SK-N-SH (cell line): ENCODE measurements at regions not wholly inside any gene's neighbourhood (a gene's known extent, or its start where the extent isn't known, plus 50 kb on each side); places are given as distances from the start of the nearest gene placed in this dataset.

Source experiments
- CTCF ChIA-PET: fragments of 300-600, 350-600 bp; formaldehyde crosslinking; extraction: SDS; loops from one replicate; lab custom pipeline; 2021; lab: Yijun Ruan, JAX
- POLR2A ChIA-PET: fragments of 350-600 bp; sonication (Branson Sonifier 250); formaldehyde crosslinking; extraction: SDS; loops from one replicate; lab custom pipeline; 2020; ENCODE audit warnings: antibody characterized with exemption, inconsistent platforms; lab: Yijun Ruan, JAX
- DNase-seq: peaks from one replicate; pipeline ENCODE4 v3.0.0; 2012
- H2AFZ ChIP-seq: fragments of 200-600 bp; sonication (generic); 2 replicates; pipeline ENCODE4 v1.8.1; 2016; ENCODE audit warnings: antibody characterized with exemption, mild to moderate bottlenecking, low read depth
- H3F3A ChIP-seq: fragments of 200-600 bp; sonication (generic); replicated peaks from 2 replicates; pipeline ENCODE3; 2016; ENCODE audit warnings: antibody characterized with exemption, mild to moderate bottlenecking; ENCODE audit not compliant: insufficient read depth
- H3K27ac ChIP-seq, 2 experiments: fragments of 200-500 bp in 1 of 2; fragments of 200-600 bp in 1 of 2; sonication (Bioruptor generic) in 1 of 2; sonication (generic), shearing (Covaris generic) in 1 of 2; 2 replicates each; pipeline versions ENCODE4 v1.5.1 to v1.6.1; 2014 to 2016; ENCODE audit warnings: low read depth in 2 of 2, inconsistent platforms in 1 of 2, low read length in 1 of 2, mild to moderate bottlenecking in 1 of 2, mixed read lengths in 1 of 2
- H3K27me3 ChIP-seq: fragments of 200-600 bp; sonication (generic), shearing (Covaris generic); 2 replicates; pipeline ENCODE4 v1.6.1; 2016; ENCODE audit warnings: mixed run types; ENCODE audit not compliant: insufficient read depth
- H3K36me3 ChIP-seq, 2 experiments: fragments of 200-500 bp in 1 of 2; fragments of 200-600 bp in 1 of 2; sonication (Bioruptor generic) in 1 of 2; sonication (generic) in 1 of 2; replicated peaks in 1 of 2; 2 replicates each; pipeline versions ENCODE3 to v1.5.1; 2014 to 2016; ENCODE audit warnings: low read length in 1 of 2, mild to moderate bottlenecking in 1 of 2; ENCODE audit not compliant: insufficient read depth in 2 of 2, control insufficient read depth in 1 of 2
- H3K4me1 ChIP-seq, 2 experiments: fragments of 200-500 bp in 1 of 2; fragments of 200-600 bp in 1 of 2; sonication (Bioruptor generic) in 1 of 2; sonication (generic), shearing (Covaris generic) in 1 of 2; 2 replicates each; pipeline versions ENCODE4 v1.5.1 to v1.6.1; 2014 to 2016; ENCODE audit warnings: low read depth in 1 of 2, low read length in 1 of 2, mixed run types in 1 of 2; ENCODE audit not compliant: insufficient read depth in 2 of 2, control insufficient read depth in 1 of 2
- H3K4me2 ChIP-seq: fragments of 200-600 bp; sonication (generic), shearing (Covaris generic); 2 replicates; pipeline ENCODE4 v1.6.1; 2017; ENCODE audit warnings: mixed run types
- H3K4me3 ChIP-seq, 2 experiments: fragments of 200-500 bp in 1 of 2; fragments of 200-600 bp in 1 of 2; sonication (Bioruptor generic) in 1 of 2; sonication (generic), shearing (Covaris generic) in 1 of 2; 2 replicates each; pipeline versions ENCODE4 v1.5.1 to v1.8.1; 2014 to 2016; ENCODE audit warnings: low read depth in 2 of 2, inconsistent platforms in 1 of 2, low read length in 1 of 2, mild to moderate bottlenecking in 1 of 2, mixed read lengths in 1 of 2, moderate library complexity in 1 of 2
- H3K79me2 ChIP-seq: fragments of 200-600 bp; sonication (generic); 2 replicates; pipeline ENCODE4 v1.8.1; 2017; ENCODE audit warnings: mild to moderate bottlenecking; ENCODE audit not compliant: insufficient read depth
- H3K9ac ChIP-seq: fragments of 200-600 bp; sonication (generic); 2 replicates; pipeline ENCODE4 v1.6.1; 2017; ENCODE audit warnings: mixed run types
- H3K9me2 ChIP-seq: fragments of 200-600 bp; sonication (generic); 2 replicates; pipeline ENCODE4 v1.6.1; 2017; ENCODE audit warnings: mixed run types
- H3K9me3 ChIP-seq: fragments of 200-600 bp; sonication (generic); 2 replicates; pipeline ENCODE4 v1.6.1; 2017; ENCODE audit warnings: mixed run types, mild to moderate bottlenecking, moderate library complexity
- H4K20me1 ChIP-seq: fragments of 200-600 bp; sonication (generic); 2 replicates; pipeline ENCODE4 v1.6.1; 2017; ENCODE audit warnings: mild to moderate bottlenecking, mixed run types; ENCODE audit not compliant: insufficient read depth
- CHD2 ChIP-seq: fragments of 150-350 bp; IDR thresholded peaks from 2 replicates; pipeline ENCODE4 v1.6.1; 2018; ENCODE audit warnings: low read length; ENCODE audit not compliant: partially characterized antibody
- FOSL2 ChIP-seq: IDR thresholded peaks from 2 replicates; pipeline ENCODE4 v1.4.0; 2012; ENCODE audit warnings: low read depth, mild to moderate bottlenecking, moderate library complexity, borderline replicate concordance
- FOXJ3 ChIP-seq: sonication (generic); formaldehyde crosslinking; IDR thresholded peaks from 2 replicates; pipeline ENCODE4 v1.5.1; 2020; ENCODE audit warnings: mild to moderate bottlenecking, missing genetic modification reagents
- GATA2 ChIP-seq: sonication (generic); formaldehyde crosslinking; IDR thresholded peaks from 2 replicates; pipeline ENCODE4 v1.5.0; 2020; ENCODE audit warnings: mild to moderate bottlenecking, missing genetic modification reagents
- JUND ChIP-seq: IDR thresholded peaks from 2 replicates; pipeline ENCODE4 v1.4.0; 2012
- MXI1 ChIP-seq: IDR thresholded peaks from 2 replicates; pipeline ENCODE4 v1.6.1; 2012; ENCODE audit warnings: mild to moderate bottlenecking, low read depth, low read length, improper control_type of control experiment
- POLR2AphosphoS5 ChIP-seq: IDR thresholded peaks from 2 replicates; pipeline ENCODE4 v1.6.1; 2012; ENCODE audit warnings: low read depth, low read length
- RAD21 ChIP-seq: IDR thresholded peaks from 2 replicates; pipeline ENCODE4 v1.6.1; 2012; ENCODE audit warnings: mild to moderate bottlenecking, low read length
- RFX5 ChIP-seq: IDR thresholded peaks from 2 replicates; pipeline ENCODE4 v1.6.1; 2012; ENCODE audit warnings: mild to moderate bottlenecking, improper control_type of control experiment, low read length
- RXRA ChIP-seq: IDR thresholded peaks from 2 replicates; pipeline ENCODE4 v1.4.0; 2012; ENCODE audit warnings: low read depth, mild to moderate bottlenecking, borderline replicate concordance
- SIN3A ChIP-seq: IDR thresholded peaks from 2 replicates; pipeline ENCODE4 v1.6.1; 2012; ENCODE audit warnings: low read depth, mild to moderate bottlenecking, low read length, moderate library complexity, borderline replicate concordance
- SMC3 ChIP-seq: IDR thresholded peaks from 2 replicates; pipeline ENCODE4 v1.6.1; 2012; ENCODE audit warnings: low read depth, low read length, improper control_type of control experiment
- TEAD4 ChIP-seq: IDR thresholded peaks from 2 replicates; pipeline ENCODE4 v1.4.0; 2012; ENCODE audit warnings: mild to moderate bottlenecking, borderline replicate concordance; ENCODE audit not compliant: insufficient read depth
- YY1 ChIP-seq: IDR thresholded peaks from 2 replicates; pipeline ENCODE4 v1.4.0; 2012; ENCODE audit warnings: low read depth, mild to moderate bottlenecking
- WGBS: methylation state at CpG from one replicate; pipeline ENCODE4 v1.1.6; 2017; ENCODE audit warnings: low lambda C conversion rate; 5-methylcytosine and 5-hydroxymethylcytosine counted together
- TF ChIP-seq, protein P1 (sequence below): IDR thresholded peaks from 2 replicates; pipeline ENCODE4 v1.4.0; 2012; ENCODE audit warnings: low read depth, borderline replicate concordance
- TF ChIP-seq, protein P2 (sequence below): IDR thresholded peaks from 2 replicates; pipeline ENCODE4 v1.6.1; 2012; ENCODE audit warnings: mild to moderate bottlenecking, low read depth, low read length, moderate library complexity
- TF ChIP-seq, protein P3 (sequence below): IDR thresholded peaks from 2 replicates; pipeline ENCODE4; 2012

DNA sequence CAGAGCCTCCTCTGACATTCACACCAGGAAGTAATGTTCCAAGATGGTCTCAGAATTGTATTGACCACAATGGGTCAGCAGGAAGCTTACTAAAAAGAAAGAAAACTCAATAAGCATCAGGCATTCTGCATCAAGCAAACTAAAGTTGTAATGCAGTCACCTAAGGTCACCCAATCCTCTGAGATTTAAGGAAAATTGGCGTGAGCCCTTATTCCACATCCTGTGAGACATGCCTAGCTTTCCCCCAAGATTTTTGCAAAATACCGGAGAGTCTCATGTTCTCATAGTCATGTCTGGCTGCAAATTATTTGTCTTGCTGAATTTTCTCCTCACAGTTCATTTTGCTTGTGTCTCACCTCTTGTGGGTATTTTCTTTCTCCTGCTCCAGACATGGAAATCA lies 417.1 kb upstream of the SOX9 start (continued):
- TF ChIP-seq, protein P1, sequence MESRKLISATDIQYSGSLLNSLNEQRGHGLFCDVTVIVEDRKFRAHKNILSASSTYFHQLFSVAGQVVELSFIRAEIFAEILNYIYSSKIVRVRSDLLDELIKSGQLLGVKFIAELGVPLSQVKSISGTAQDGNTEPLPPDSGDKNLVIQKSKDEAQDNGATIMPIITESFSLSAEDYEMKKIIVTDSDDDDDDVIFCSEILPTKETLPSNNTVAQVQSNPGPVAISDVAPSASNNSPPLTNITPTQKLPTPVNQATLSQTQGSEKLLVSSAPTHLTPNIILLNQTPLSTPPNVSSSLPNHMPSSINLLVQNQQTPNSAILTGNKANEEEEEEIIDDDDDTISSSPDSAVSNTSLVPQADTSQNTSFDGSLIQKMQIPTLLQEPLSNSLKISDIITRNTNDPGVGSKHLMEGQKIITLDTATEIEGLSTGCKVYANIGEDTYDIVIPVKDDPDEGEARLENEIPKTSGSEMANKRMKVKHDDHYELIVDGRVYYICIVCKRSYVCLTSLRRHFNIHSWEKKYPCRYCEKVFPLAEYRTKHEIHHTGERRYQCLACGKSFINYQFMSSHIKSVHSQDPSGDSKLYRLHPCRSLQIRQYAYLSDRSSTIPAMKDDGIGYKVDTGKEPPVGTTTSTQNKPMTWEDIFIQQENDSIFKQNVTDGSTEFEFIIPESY: no peak
- TF ChIP-seq POLR2AphosphoS5: no peak
- no peak for TF ChIP-seq MXI1
- no peak for TF ChIP-seq TEAD4
- no peak for TF ChIP-seq JUND
- no peak for TF ChIP-seq FOXJ3 (CRISPR knock-in tag)
- TF ChIP-seq, all 33 proteins: peak for 0

DNA sequence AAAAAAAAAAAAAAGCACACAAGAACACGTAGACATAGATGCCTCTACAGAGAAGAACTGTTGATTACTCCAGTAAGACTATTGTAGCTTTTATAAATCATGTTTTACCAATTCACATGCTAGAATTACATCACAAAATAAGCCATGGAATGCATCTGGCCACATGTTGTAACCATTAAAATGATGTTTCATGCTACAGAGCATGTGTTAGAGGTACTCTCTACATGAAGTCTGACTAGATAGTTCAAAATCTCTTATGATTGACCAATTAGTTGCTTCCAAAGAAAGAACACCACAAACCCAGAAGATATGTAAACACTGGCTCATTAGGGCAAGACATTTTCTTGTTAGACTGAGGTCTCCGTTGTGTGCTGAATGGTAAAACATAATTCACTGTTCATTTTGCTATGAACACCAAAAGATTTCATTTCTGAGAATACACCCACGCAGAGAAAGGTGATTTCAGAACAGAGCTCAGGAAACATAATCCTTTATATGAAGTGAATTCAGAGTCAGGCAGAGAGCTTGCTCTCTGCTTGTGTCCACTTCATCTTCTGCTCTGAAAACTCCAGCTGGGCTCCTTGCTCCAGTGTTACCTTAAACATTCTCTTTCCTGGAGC lies 411.4 kb upstream of the SOX9 start:
- POLR2A ChIA-PET: no interaction called here
- no peaks in the 10 kb centered on the region for H4K20me1 ChIP-seq
- H3K4me1 ChIP-seq: peaks cover 0 to 5% of the 10 kb centered on the region in 2 experiments; a peak in 1 of 4 replicates
- no peak overlapping the region for H3K9ac ChIP-seq
- TF ChIP-seq RXRA: no peak
- TF ChIP-seq FOSL2: no peak
- no peak for TF ChIP-seq RAD21
- TF ChIP-seq RFX5: no peak
- TF ChIP-seq JUND: no peak
- TF ChIP-seq FOXJ3 (CRISPR knock-in tag): no peak
- TF ChIP-seq SIN3A: no peak
- no peak for TF ChIP-seq GATA2
- TF ChIP-seq, protein P2, sequence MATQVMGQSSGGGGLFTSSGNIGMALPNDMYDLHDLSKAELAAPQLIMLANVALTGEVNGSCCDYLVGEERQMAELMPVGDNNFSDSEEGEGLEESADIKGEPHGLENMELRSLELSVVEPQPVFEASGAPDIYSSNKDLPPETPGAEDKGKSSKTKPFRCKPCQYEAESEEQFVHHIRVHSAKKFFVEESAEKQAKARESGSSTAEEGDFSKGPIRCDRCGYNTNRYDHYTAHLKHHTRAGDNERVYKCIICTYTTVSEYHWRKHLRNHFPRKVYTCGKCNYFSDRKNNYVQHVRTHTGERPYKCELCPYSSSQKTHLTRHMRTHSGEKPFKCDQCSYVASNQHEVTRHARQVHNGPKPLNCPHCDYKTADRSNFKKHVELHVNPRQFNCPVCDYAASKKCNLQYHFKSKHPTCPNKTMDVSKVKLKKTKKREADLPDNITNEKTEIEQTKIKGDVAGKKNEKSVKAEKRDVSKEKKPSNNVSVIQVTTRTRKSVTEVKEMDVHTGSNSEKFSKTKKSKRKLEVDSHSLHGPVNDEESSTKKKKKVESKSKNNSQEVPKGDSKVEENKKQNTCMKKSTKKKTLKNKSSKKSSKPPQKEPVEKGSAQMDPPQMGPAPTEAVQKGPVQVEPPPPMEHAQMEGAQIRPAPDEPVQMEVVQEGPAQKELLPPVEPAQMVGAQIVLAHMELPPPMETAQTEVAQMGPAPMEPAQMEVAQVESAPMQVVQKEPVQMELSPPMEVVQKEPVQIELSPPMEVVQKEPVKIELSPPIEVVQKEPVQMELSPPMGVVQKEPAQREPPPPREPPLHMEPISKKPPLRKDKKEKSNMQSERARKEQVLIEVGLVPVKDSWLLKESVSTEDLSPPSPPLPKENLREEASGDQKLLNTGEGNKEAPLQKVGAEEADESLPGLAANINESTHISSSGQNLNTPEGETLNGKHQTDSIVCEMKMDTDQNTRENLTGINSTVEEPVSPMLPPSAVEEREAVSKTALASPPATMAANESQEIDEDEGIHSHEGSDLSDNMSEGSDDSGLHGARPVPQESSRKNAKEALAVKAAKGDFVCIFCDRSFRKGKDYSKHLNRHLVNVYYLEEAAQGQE: no peak
- TF ChIP-seq CHD2: no peak
- TF ChIP-seq, protein P3, sequence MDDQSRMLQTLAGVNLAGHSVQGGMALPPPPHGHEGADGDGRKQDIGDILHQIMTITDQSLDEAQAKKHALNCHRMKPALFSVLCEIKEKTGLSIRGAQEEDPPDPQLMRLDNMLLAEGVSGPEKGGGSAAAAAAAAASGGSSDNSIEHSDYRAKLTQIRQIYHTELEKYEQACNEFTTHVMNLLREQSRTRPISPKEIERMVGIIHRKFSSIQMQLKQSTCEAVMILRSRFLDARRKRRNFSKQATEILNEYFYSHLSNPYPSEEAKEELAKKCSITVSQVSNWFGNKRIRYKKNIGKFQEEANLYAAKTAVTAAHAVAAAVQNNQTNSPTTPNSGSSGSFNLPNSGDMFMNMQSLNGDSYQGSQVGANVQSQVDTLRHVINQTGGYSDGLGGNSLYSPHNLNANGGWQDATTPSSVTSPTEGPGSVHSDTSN: no peak
- no peak for TF ChIP-seq SMC3
- no peak for TF ChIP-seq YY1
- no peak overlapping the region for H2AFZ ChIP-seq
- H3K27me3 ChIP-seq: no peaks in the 10 kb centered on the region
- no peaks in the 10 kb centered on the region for H3K9me2 ChIP-seq
- H3K27ac ChIP-seq: peak overlapping the region in 1 of 2 experiments; percentile 45; a peak in 2 of 4 replicates
- no peaks in the 10 kb centered on the region for H3K9me3 ChIP-seq
- WGBS: 70% methylated on average over 3 of the region's 3 CpGs
- H3K4me2 ChIP-seq: no peak overlapping the region
- no peak overlapping the region for H3K4me3 ChIP-seq
- CTCF ChIA-PET: interaction anchor here (0.6 kb wide), 1 partner anchor 459 kb away, joined by 3 read pairs; no protein-coding TSS in a partner anchor
- no peaks in the 10 kb centered on the region for H3K79me2 ChIP-seq
- H3K36me3 ChIP-seq: no peaks in the 10 kb centered on the region
- DNase-seq: no peak
- no peaks in the 10 kb centered on the region for H3F3A ChIP-seq
